Thoracic aorta (tissue), 2 donors: ENCODE measurements at regions not wholly inside any gene's neighbourhood (a gene's known extent, or its start where the extent isn't known, plus 50 kb on each side); places are given as distances from the start of the nearest gene placed in this dataset.

Source experiments
- ATAC-seq: fragments of 150-250 bp; one replicate; pipeline ENCODE4 v1.8.0; 2017; ENCODE audit warnings: low read depth; ENCODE audit not compliant: insufficient number of reproducible peaks, low FRiP score
- DNase-seq: peaks from one replicate; pipeline ENCODE4 v3.0.0-alpha.2; 2020; ENCODE audit warnings: low spot score
- H3K27ac ChIP-seq, 2 donors: fragments of 200-600 bp; sonication (generic); 1 replicate in 1 of 2; 2 replicates in 1 of 2; pipeline ENCODE4 v1.5.1; 2016; ENCODE audit warnings: mild to moderate bottlenecking in 2 of 2, moderate library complexity in 2 of 2
- H3K27me3 ChIP-seq: fragments of 200-600 bp; sonication (generic); replicated peaks from 2 replicates; pipeline ENCODE4 v1.6.0; 2016; ENCODE audit warnings: mild to moderate bottlenecking; ENCODE audit not compliant: insufficient read depth
- H3K36me3 ChIP-seq: fragments of 200-600 bp; sonication (generic); one replicate; pipeline ENCODE4 v1.5.1; 2016
- H3K4me1 ChIP-seq, 2 donors: fragments of 200-600 bp; sonication (generic); 1 replicate in 1 of 2; 2 replicates in 1 of 2; pipeline versions ENCODE4 v1.5.1 to v1.6.0; 2016; ENCODE audit warnings: low read depth in 2 of 2, mild to moderate bottlenecking in 1 of 2; ENCODE audit not compliant: control insufficient read depth in 1 of 2
- H3K4me3 ChIP-seq: fragments of 200-600 bp; sonication (generic); 2 replicates; pipeline ENCODE4 v1.5.1; 2016; ENCODE audit warnings: mild to moderate bottlenecking
- H3K9me3 ChIP-seq: fragments of 200-600 bp; sonication (generic); 2 replicates; pipeline ENCODE4 v1.5.1; 2016
- CTCF ChIP-seq: fragments of 200-600 bp; sonication (generic); IDR thresholded peaks from one replicate; pipeline ENCODE4 v1.5.1; 2019; ENCODE audit warnings: antibody characterized with exemption

- no peak overlapping the region for H3K4me3 ChIP-seq
- no peaks in the 10 kb centered on the region for H3K4me1 ChIP-seq
- H3K27ac ChIP-seq = no peak overlapping the region
- no peaks in the 10 kb centered on the region for H3K9me3 ChIP-seq
- no peak for DNase-seq
- no peak for ATAC-seq
- TF ChIP-seq CTCF = no peak
- H3K27me3 ChIP-seq = no peaks in the 10 kb centered on the region
- H3K36me3 ChIP-seq = no peaks in the 10 kb centered on the region
These were observed 670.0 kb upstream of the PKDCC start for GRCh38 chr2:41377837-41378236.

GRCh38 chr2:41378420-41378819, 669.4 kb upstream of the PKDCC start:
- DNase-seq (no peak), ATAC-seq (no peak)
- Histone ChIP-seq H3K27ac (no peak overlapping the region), H3K27me3 (no peaks in the 10 kb centered on the region), H3K4me3 (no peak overlapping the region), H3K36me3 (no peaks in the 10 kb centered on the region), H3K4me1 (no peaks in the 10 kb centered on the region), H3K9me3 (no peaks in the 10 kb centered on the region)
- TF ChIP-seq CTCF = no peak

- no peak for ATAC-seq
- Histone ChIP-seq H3K27me3 (no peaks in the 10 kb centered on the region), H3K9me3 (no peaks in the 10 kb centered on the region), H3K27ac (no peak overlapping the region), H3K36me3 (no peaks in the 10 kb centered on the region), H3K4me3 (no peak overlapping the region), H3K4me1 (no peaks in the 10 kb centered on the region)
- DNase-seq = no peak
- no peak for TF ChIP-seq CTCF
These were observed 668.2 kb upstream of the PKDCC start for GRCh38 chr2:41379496-41380221.

GRCh38 chr2:41381701-41382100, 666.1 kb upstream of the PKDCC start:
- H3K4me1 ChIP-seq = no peaks in the 10 kb centered on the region
- TF ChIP-seq CTCF = no peak
- no peaks in the 10 kb centered on the region for H3K27me3 ChIP-seq
- no peaks in the 10 kb centered on the region for H3K9me3 ChIP-seq
- no peak for ATAC-seq
- H3K4me3 ChIP-seq = no peak overlapping the region
- no peaks in the 10 kb centered on the region for H3K36me3 ChIP-seq
- DNase-seq = no peak
- no peak overlapping the region for H3K27ac ChIP-seq

GRCh38 chr2:41387519-41387918, 660.3 kb upstream of the PKDCC start:
- DNase-seq = no peak
- Histone ChIP-seq H3K27me3 (no peaks in the 10 kb centered on the region), H3K4me3 (no peak overlapping the region), H3K9me3 (no peaks in the 10 kb centered on the region), H3K36me3 (no peaks in the 10 kb centered on the region), H3K27ac (no peak overlapping the region), H3K4me1 (no peaks in the 10 kb centered on the region)
- no peak for TF ChIP-seq CTCF
- no peak for ATAC-seq
